ENCODE measurements at regions not wholly inside any gene's neighbourhood (a gene's known extent, or its start where the extent isn't known, plus 50 kb on each side); places are given as distances from the start of the nearest gene placed in this dataset.

DNA sequence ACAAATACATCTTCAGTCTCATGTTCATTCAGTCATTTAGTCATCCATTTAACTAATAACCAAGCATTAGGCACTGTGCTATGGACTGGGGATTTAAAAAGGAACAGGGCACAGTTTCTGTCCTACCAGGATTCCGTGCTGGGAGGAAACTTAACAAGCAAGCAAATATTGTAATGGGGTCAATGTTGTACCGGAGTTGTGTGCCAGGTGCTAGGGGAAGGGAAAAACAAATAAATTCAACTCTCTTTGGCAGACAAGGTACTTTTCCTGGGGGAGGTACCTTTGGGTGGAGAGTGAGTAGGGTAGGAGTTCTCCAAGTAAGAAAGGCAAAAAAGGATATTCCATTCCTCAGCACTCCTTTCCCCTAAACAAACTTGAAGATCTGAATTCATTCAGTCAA, 90.3 kb downstream of the OLIG3 start:
- no peak overlapping the region for H3K4me3 ChIP-seq (ENCODE audit: low read length in 2 of 2)
- no peaks in the 10 kb centered on the region for H3K36me3 ChIP-seq (ENCODE audit: control insufficient read depth in 1 of 2, insufficient read depth in 2 of 2, low read length in 1 of 2)
- 71 to 72% methylated on average over 2 of the region's 2 CpGs for WGBS, 2 donors
- no peaks in the 10 kb centered on the region for H3K4me1 ChIP-seq (ENCODE audit: control insufficient read depth in 1 of 2, insufficient read depth in 2 of 2, low read length in 2 of 2)
- intact Hi-C loops (cut with DNase I): no loop called here
- no peaks in the 10 kb centered on the region for H3K9me3 ChIP-seq (ENCODE audit: control insufficient read depth, low read length)
- H3K27ac ChIP-seq (ENCODE audit: low read depth in 1 of 2, low read length in 2 of 2): no peak overlapping the region
- ATAC-seq (ENCODE audit: low FRiP score): no peak
- DNase-seq: no peak
- no peaks in the 10 kb centered on the region for H3K27me3 ChIP-seq (ENCODE audit: control insufficient read depth in 1 of 2, insufficient read depth in 2 of 2, low read length in 1 of 2)

DNA sequence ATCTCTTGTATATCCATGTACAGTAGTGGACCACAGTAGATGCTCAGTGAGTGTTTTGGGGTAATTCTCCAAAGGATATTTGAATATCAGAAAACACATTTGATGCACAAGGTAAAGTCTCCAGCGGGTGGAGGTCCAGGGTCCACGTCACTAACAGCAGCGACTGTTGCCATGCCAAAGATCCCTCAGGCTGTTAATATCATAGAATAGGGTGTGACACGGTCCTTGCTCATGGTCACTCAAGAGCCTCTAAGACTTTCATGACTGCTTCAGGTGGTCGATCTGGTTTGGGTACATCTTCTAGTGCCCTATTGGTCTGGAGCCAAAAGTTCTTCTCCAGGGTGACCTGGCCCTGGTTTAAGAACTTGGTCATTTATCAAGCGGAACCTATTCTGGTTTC, 90.8 kb downstream of the OLIG3 start:
- Histone ChIP-seq H3K36me3 (ENCODE audit: control insufficient read depth in 1 of 2, insufficient read depth in 2 of 2, low read length in 1 of 2) (no peaks in the 10 kb centered on the region), H3K4me1 (ENCODE audit: control insufficient read depth in 1 of 2, insufficient read depth in 2 of 2, low read length in 2 of 2) (no peaks in the 10 kb centered on the region), H3K9me3 (ENCODE audit: control insufficient read depth, low read length) (no peaks in the 10 kb centered on the region), H3K27ac (ENCODE audit: low read depth in 1 of 2, low read length in 2 of 2) (no peak overlapping the region), H3K4me3 (ENCODE audit: low read length in 2 of 2) (no peak overlapping the region), H3K27me3 (ENCODE audit: control insufficient read depth in 1 of 2, insufficient read depth in 2 of 2, low read length in 1 of 2) (no peaks in the 10 kb centered on the region)
- intact Hi-C loops (cut with DNase I): no loop called here
- no peak for ATAC-seq (ENCODE audit: low FRiP score)
- 89 to 94% methylated on average over 6 of the region's 6 CpGs for WGBS, 2 donors
- DNase-seq: no peak

DNA sequence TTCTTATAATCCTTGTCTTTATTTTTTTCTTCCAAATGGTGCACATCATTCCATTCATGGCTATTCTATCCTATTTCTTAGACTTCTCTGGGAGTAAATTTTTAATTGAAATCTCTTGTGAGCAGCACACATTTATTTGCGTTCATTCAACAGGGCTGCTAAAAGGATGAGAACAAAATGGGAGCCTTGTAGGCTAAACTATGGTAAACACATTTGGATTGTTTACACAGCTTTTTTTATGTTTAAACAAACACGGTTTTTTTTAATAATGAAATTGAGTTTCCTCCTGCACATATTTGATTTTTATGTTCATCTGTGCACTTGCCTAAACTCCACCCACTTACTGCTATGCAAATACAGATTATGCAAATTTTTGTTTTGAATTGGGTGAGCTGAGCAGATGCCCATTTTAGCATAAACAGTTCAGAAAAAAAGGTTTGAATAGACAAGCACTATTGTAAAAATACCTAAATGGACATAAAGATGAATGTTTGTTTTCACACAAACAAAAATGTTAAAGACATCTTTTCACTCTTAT, 92.0 kb downstream of the OLIG3 start:
- 60 to 65% methylated on average over 2 of the region's 2 CpGs for WGBS, 2 donors
- H3K27me3 ChIP-seq (ENCODE audit: control insufficient read depth in 1 of 2, insufficient read depth in 2 of 2, low read length in 1 of 2): no peaks in the 10 kb centered on the region
- DNase-seq: no peak
- no peak for ATAC-seq (ENCODE audit: low FRiP score)
- no peak overlapping the region for H3K4me3 ChIP-seq (ENCODE audit: low read length in 2 of 2)
- H3K27ac ChIP-seq (ENCODE audit: low read depth in 1 of 2, low read length in 2 of 2): no peak overlapping the region
- H3K36me3 ChIP-seq (ENCODE audit: control insufficient read depth in 1 of 2, insufficient read depth in 2 of 2, low read length in 1 of 2): no peaks in the 10 kb centered on the region
- intact Hi-C loops (cut with DNase I): no loop called here
- H3K4me1 ChIP-seq (ENCODE audit: control insufficient read depth in 1 of 2, insufficient read depth in 2 of 2, low read length in 2 of 2): no peaks in the 10 kb centered on the region
- H3K9me3 ChIP-seq (ENCODE audit: control insufficient read depth, low read length): no peaks in the 10 kb centered on the region

DNA sequence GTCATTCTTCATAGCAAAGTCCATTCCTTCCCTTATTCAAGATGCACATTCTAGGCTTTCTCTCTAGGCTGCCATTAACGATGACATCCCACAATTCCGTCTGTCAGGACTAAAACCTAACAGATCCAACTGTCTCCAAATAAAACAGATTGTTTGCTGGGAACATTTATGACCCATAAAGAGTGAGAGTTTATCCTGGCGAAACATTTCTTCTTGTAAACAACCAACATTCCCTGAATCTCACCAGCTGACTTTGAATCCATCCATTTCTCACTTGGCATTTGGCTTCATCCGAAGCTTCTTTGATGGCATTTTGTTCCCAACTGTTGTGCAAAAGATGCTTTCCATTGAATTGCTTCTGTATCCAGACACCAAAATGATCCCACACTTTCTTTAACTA, 93.1 kb downstream of the OLIG3 start:
- ATAC-seq (ENCODE audit: low FRiP score) (no peak), DNase-seq (no peak)
- no peaks in the 10 kb centered on the region for H3K9me3 ChIP-seq (ENCODE audit: control insufficient read depth, low read length)
- H3K4me1 ChIP-seq (ENCODE audit: control insufficient read depth in 1 of 2, insufficient read depth in 2 of 2, low read length in 2 of 2): no peaks in the 10 kb centered on the region
- WGBS, 2 donors: 75 to 80% methylated on average over 4 of the region's 4 CpGs
- intact Hi-C loops (cut with DNase I): no loop called here
- no peak overlapping the region for H3K4me3 ChIP-seq (ENCODE audit: low read length in 2 of 2)
- no peaks in the 10 kb centered on the region for H3K36me3 ChIP-seq (ENCODE audit: control insufficient read depth in 1 of 2, insufficient read depth in 2 of 2, low read length in 1 of 2)
- H3K27ac ChIP-seq (ENCODE audit: low read depth in 1 of 2, low read length in 2 of 2): no peak overlapping the region
- H3K27me3 ChIP-seq (ENCODE audit: control insufficient read depth in 1 of 2, insufficient read depth in 2 of 2, low read length in 1 of 2): no peaks in the 10 kb centered on the region

DNA sequence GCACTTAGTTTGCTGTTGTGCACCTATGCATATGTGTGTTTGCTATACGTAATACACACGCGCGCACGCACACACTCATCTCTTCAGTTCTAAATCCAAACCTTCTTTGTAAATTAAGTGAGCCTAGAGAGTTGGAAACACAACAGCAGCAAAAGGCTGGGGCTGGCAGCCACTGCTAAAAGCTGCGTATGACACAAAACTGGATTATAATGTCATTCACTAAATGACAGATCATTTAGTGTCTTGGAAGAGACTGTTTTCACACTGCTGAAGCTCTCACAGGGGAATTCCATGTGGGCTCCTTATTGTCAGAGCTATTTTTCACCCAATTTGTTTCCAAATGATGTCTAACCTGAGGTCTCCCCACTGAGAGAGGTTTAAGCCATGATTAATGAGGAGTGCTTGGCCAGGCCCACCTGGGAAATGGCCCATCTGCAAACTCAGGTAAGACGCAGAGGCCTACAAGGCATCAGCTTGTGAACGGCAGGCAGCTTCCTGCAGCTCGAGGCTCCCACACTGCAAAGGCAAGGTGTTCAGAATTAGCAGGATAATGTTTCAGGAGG, 94.2 kb downstream of the OLIG3 start:
- ATAC-seq (ENCODE audit: low FRiP score) (no peak), DNase-seq (no peak)
- Histone ChIP-seq H3K27ac (ENCODE audit: low read depth in 1 of 2, low read length in 2 of 2) (no peak overlapping the region), H3K4me1 (ENCODE audit: control insufficient read depth in 1 of 2, insufficient read depth in 2 of 2, low read length in 2 of 2) (no peaks in the 10 kb centered on the region), H3K4me3 (ENCODE audit: low read length in 2 of 2) (no peak overlapping the region), H3K36me3 (ENCODE audit: control insufficient read depth in 1 of 2, insufficient read depth in 2 of 2, low read length in 1 of 2) (no peaks in the 10 kb centered on the region), H3K27me3 (ENCODE audit: control insufficient read depth in 1 of 2, insufficient read depth in 2 of 2, low read length in 1 of 2) (no peaks in the 10 kb centered on the region), H3K9me3 (ENCODE audit: control insufficient read depth, low read length) (no peaks in the 10 kb centered on the region)
- 62 to 70% methylated on average over 9 of the region's 9 CpGs for WGBS, 2 donors
- intact Hi-C loops (cut with DNase I): no loop called here

DNA sequence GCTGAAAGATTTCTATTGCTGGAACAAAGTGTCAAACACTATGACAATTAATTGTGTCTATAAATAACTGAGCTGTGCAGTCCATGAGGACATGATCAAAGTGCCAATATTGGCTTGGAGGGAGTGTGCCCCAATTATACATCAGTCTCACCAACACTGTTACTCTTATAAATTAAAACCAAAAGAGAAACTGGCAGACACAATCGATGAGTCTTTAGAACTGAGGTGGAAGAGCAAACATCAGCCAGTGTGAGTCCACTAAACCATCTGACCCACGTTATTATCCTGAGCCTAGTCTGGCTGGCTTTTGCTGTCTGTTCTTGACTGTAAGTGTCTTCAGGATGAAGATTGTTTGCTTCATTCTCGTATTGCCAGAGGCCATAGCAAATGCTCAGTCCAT, 98.9 kb downstream of the OLIG3 start:
- intact Hi-C loops (cut with DNase I): no loop called here
- DNase-seq (no peak), ATAC-seq (ENCODE audit: low FRiP score) (no peak)
- H3K27ac ChIP-seq (ENCODE audit: low read depth in 1 of 2, low read length in 2 of 2): no peak overlapping the region
- H3K36me3 ChIP-seq (ENCODE audit: control insufficient read depth in 1 of 2, insufficient read depth in 2 of 2, low read length in 1 of 2): no peaks in the 10 kb centered on the region
- no peaks in the 10 kb centered on the region for H3K4me1 ChIP-seq (ENCODE audit: control insufficient read depth in 1 of 2, insufficient read depth in 2 of 2, low read length in 2 of 2)
- no peaks in the 10 kb centered on the region for H3K9me3 ChIP-seq (ENCODE audit: control insufficient read depth, low read length)
- no peaks in the 10 kb centered on the region for H3K27me3 ChIP-seq (ENCODE audit: control insufficient read depth in 1 of 2, insufficient read depth in 2 of 2, low read length in 1 of 2)
- 81 to 82% methylated on average over 3 of the region's 3 CpGs for WGBS, 2 donors
- no peak overlapping the region for H3K4me3 ChIP-seq (ENCODE audit: low read length in 2 of 2)

DNA sequence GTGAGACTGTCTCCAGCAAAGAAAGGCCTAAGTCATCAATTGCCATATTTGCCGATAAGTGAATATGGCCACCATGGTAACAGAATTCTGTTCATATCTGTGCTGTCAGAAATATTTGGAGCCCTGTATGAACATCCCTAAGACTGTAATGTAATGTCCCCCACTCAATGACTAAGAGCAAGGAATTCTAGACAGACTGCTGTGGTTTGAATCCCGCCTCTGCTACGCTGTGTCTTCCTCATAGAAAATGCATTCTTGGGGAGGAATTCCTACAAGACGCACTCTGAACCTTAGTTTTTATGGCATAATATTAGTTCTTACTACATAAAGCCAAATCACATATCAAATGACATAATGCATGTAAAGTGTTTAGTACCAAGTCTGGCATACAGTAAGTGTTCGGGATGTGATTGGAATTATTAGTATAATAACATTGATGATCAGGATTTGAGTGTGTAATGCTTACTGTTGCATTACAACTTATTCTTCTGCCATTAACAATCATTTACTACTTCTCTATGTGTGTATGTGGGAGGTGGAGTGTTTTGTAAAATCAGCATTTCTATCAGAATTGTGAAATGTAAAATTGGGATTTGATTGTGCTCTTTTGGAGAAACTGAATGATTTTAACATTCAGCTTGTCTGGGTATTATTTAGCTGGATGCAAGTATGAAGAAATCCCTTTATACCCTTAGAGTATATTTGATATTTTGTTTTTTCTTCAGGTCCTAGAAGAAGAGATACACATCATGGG, 103.0 kb downstream of the OLIG3 start:
- 90 to 91% methylated on average over 5 of the region's 5 CpGs for WGBS, 2 donors
- Histone ChIP-seq H3K9me3 (ENCODE audit: control insufficient read depth, low read length) (no peaks in the 10 kb centered on the region), H3K4me1 (ENCODE audit: control insufficient read depth in 1 of 2, insufficient read depth in 2 of 2, low read length in 2 of 2) (no peaks in the 10 kb centered on the region), H3K4me3 (ENCODE audit: low read length in 2 of 2) (no peak overlapping the region), H3K36me3 (ENCODE audit: control insufficient read depth in 1 of 2, insufficient read depth in 2 of 2, low read length in 1 of 2) (no peaks in the 10 kb centered on the region), H3K27ac (ENCODE audit: low read depth in 1 of 2, low read length in 2 of 2) (no peak overlapping the region), H3K27me3 (ENCODE audit: control insufficient read depth in 1 of 2, insufficient read depth in 2 of 2, low read length in 1 of 2) (no peaks in the 10 kb centered on the region)
- intact Hi-C loops (cut with DNase I): no loop called here
- DNase-seq (no peak), ATAC-seq (ENCODE audit: low FRiP score) (no peak)

DNA sequence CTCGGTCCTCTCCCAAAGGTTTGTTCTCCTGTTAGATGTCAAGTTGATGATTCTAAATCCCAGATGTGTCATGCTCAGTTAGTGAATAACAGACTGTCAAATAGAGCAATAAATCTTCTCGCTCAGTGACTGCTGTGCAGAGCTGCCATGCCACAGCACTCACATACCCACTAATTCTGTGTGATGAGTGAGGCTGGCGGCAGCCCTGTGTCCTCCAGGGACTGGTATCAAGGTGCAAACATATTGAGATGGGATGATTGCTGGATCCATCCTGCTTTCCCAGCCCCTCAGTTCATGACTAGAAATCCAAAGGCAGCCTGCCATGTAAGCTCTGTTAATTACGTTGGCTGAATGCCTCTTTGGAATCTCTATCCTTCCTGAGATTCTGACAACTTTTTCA, 103.9 kb downstream of the OLIG3 start:
- no peak for DNase-seq
- Histone ChIP-seq H3K36me3 (ENCODE audit: control insufficient read depth in 1 of 2, insufficient read depth in 2 of 2, low read length in 1 of 2) (no peaks in the 10 kb centered on the region), H3K27me3 (ENCODE audit: control insufficient read depth in 1 of 2, insufficient read depth in 2 of 2, low read length in 1 of 2) (no peaks in the 10 kb centered on the region), H3K4me1 (ENCODE audit: control insufficient read depth in 1 of 2, insufficient read depth in 2 of 2, low read length in 2 of 2) (no peaks in the 10 kb centered on the region), H3K27ac (ENCODE audit: low read depth in 1 of 2, low read length in 2 of 2) (no peak overlapping the region), H3K4me3 (ENCODE audit: low read length in 2 of 2) (no peak overlapping the region), H3K9me3 (ENCODE audit: control insufficient read depth, low read length) (no peaks in the 10 kb centered on the region)
- intact Hi-C loops (cut with DNase I): no loop called here
- no peak for ATAC-seq (ENCODE audit: low FRiP score)
- 54 to 60% methylated on average over 4 of the region's 4 CpGs for WGBS, 2 donors

DNA sequence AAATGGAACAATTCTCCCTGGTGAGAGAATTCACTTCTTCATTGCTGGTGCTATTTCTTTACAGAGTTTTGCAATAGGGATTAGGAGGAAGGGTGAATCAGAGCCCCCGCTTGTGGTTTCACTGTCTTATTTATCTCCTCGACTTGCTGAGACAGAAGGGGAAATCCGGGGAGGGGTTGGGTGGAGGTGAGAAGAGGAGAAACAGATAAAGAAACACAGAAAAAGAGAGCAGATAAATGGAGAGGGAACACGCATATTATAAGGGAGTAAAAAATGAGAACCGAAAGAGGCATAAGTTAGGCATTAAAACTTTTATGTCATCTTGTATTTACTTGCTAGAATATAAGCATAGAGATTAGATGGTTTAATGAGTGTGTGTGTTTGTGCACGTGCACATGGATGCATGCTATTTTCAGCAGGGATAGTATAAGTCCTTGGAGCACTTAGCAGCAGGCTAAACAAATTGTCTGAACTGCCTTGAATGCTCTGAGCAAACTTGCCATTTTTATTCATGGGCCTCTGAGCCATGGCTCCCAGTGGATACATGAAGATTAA, 105.0 kb downstream of the OLIG3 start:
- no peaks in the 10 kb centered on the region for H3K9me3 ChIP-seq (ENCODE audit: control insufficient read depth, low read length)
- ATAC-seq (ENCODE audit: low FRiP score) (no peak), DNase-seq (no peak)
- no peak overlapping the region for H3K27ac ChIP-seq (ENCODE audit: low read depth in 1 of 2, low read length in 2 of 2)
- intact Hi-C loops (cut with DNase I): no loop called here
- no peak overlapping the region for H3K4me3 ChIP-seq (ENCODE audit: low read length in 2 of 2)
- 65 to 72% methylated on average over 6 of the region's 6 CpGs for WGBS, 2 donors
- H3K4me1 ChIP-seq (ENCODE audit: control insufficient read depth in 1 of 2, insufficient read depth in 2 of 2, low read length in 2 of 2): no peaks in the 10 kb centered on the region
- peaks cover 0 to 3% of the 10 kb centered on the region in 2 donors for H3K27me3 ChIP-seq (ENCODE audit: control insufficient read depth in 1 of 2, insufficient read depth in 2 of 2, low read length in 1 of 2)
- H3K36me3 ChIP-seq (ENCODE audit: control insufficient read depth in 1 of 2, insufficient read depth in 2 of 2, low read length in 1 of 2): no peaks in the 10 kb centered on the region

Measured in aorta (tissue), 5 donors.